ENCODE measurements at regions not wholly inside any gene's neighbourhood (a gene's known extent, or its start where the extent isn't known, plus 50 kb on each side); places are given as distances from the start of the nearest gene placed in this dataset.

DNA sequence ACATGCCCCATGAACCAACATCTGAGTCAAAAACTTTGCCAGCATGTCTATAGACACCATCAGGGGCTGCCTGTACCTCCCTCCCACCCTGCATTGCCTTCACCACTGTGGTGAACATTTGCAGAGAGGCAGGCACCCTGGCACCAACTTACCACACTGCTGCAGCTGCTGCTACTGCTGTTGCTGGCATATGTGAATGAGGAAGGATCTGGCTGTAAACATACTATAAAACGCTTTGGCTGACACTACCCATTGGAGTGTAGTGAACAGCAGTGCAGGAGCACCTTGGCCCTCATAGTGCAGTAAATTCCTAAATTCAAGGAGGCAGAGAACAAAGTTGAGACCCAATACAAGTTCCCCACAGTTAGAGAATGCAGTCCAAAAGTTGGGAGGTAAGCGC lies 90.6 kb upstream of the SPIN4 start:
- H3K4me1 ChIP-seq (ENCODE audit: insufficient read depth, low read length, poor library complexity, severe bottlenecking): no peaks in the 10 kb centered on the region
- no peak overlapping the region for H3K9ac ChIP-seq (ENCODE audit: low read depth, low read length, poor library complexity, severe bottlenecking)
- H3K79me2 ChIP-seq (ENCODE audit: insufficient read depth, low read length): no peaks in the 10 kb centered on the region
- no peaks in the 10 kb centered on the region for H3K27me3 ChIP-seq (ENCODE audit: insufficient read depth, low read length, poor library complexity, severe bottlenecking)
- H3F3A ChIP-seq (ENCODE audit: low read depth): no peaks in the 10 kb centered on the region
- H2AFZ ChIP-seq (ENCODE audit: low read length): no peak overlapping the region
- H3K9me3 ChIP-seq (ENCODE audit: insufficient read depth, low read depth, low read length): no peaks in the 10 kb centered on the region
- H3K36me3 ChIP-seq (ENCODE audit: insufficient read depth, low read length): no peaks in the 10 kb centered on the region
- no peaks in the 10 kb centered on the region for H3K9me2 ChIP-seq (replicated peaks; ENCODE audit: low read depth, low read length)
- no peak overlapping the region for H3K4me2 ChIP-seq (ENCODE audit: low read depth, low read length, poor library complexity, severe bottlenecking)
- no peak overlapping the region for H3K4me3 ChIP-seq (ENCODE audit: low read length, poor library complexity, severe bottlenecking)
- TF ChIP-seq, protein P1, sequence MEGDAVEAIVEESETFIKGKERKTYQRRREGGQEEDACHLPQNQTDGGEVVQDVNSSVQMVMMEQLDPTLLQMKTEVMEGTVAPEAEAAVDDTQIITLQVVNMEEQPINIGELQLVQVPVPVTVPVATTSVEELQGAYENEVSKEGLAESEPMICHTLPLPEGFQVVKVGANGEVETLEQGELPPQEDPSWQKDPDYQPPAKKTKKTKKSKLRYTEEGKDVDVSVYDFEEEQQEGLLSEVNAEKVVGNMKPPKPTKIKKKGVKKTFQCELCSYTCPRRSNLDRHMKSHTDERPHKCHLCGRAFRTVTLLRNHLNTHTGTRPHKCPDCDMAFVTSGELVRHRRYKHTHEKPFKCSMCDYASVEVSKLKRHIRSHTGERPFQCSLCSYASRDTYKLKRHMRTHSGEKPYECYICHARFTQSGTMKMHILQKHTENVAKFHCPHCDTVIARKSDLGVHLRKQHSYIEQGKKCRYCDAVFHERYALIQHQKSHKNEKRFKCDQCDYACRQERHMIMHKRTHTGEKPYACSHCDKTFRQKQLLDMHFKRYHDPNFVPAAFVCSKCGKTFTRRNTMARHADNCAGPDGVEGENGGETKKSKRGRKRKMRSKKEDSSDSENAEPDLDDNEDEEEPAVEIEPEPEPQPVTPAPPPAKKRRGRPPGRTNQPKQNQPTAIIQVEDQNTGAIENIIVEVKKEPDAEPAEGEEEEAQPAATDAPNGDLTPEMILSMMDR (conservative IDR thresholded peaks at IDR 0.05; ENCODE audit: low read length): no peak
- TF ChIP-seq EZH2phosphoT487 (IDR thresholded peaks at IDR 0.05; ENCODE audit: borderline replicate concordance): no peak
- no peaks in the 10 kb centered on the region for H4K20me1 ChIP-seq (ENCODE audit: insufficient read depth, low read length, poor library complexity, severe bottlenecking)

DNA sequence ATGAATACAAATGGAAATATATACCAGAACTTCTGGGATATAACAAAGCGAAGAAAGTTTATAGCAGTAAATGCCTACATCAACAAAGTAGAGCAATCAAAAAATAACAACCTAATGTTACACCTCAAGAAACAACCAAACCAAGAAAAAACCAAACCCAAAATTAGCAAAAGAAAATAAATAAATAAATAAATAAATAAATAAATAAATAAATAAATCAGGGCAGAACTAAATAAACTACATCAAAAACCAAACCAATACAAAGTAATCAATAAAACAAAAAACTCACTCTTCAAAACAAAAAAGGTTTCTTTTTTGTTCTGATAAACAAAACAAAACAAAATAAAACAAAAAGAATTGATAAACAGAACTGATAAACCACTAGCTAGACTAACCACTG lies 88.4 kb upstream of the SPIN4 start:
- Histone ChIP-seq H2AFZ (ENCODE audit: low read length) (no peak overlapping the region), H3K4me1 (ENCODE audit: insufficient read depth, low read length, poor library complexity, severe bottlenecking) (no peaks in the 10 kb centered on the region), H3K79me2 (ENCODE audit: insufficient read depth, low read length) (no peaks in the 10 kb centered on the region), H3K4me2 (ENCODE audit: low read depth, low read length, poor library complexity, severe bottlenecking) (no peak overlapping the region), H3F3A (ENCODE audit: low read depth) (no peaks in the 10 kb centered on the region), H3K4me3 (ENCODE audit: low read length, poor library complexity, severe bottlenecking) (no peak overlapping the region), H3K27me3 (ENCODE audit: insufficient read depth, low read length, poor library complexity, severe bottlenecking) (no peaks in the 10 kb centered on the region), H3K9me2 (replicated peaks; ENCODE audit: low read depth, low read length) (no peaks in the 10 kb centered on the region), H4K20me1 (ENCODE audit: insufficient read depth, low read length, poor library complexity, severe bottlenecking) (no peaks in the 10 kb centered on the region), H3K9me3 (ENCODE audit: insufficient read depth, low read depth, low read length) (no peaks in the 10 kb centered on the region), H3K36me3 (ENCODE audit: insufficient read depth, low read length) (no peaks in the 10 kb centered on the region), H3K9ac (ENCODE audit: low read depth, low read length, poor library complexity, severe bottlenecking) (no peak overlapping the region)
- no peak for TF ChIP-seq EZH2phosphoT487 (IDR thresholded peaks at IDR 0.05; ENCODE audit: borderline replicate concordance)
- TF ChIP-seq, protein P1 (conservative IDR thresholded peaks at IDR 0.05; ENCODE audit: low read length): no peak

DNA sequence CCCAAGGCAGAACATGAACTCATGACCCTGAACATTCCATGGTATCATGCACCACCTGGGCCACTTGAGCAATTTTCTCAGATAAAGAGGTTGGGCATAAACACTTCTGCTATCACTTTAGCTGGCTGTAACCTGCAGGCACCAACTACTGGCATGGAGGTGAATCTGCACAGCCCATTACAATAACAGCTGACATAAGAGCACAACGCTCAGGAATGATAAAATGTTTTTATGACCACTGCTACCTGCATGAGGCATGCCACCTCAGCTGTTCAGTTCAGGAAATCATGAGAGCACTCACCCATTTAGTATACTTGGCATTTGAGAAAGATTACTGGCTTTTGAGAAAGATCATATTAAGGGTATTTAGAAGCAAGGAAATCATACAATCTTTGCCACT lies 85.7 kb upstream of the SPIN4 start:
- Histone ChIP-seq H2AFZ (ENCODE audit: low read length) (no peak overlapping the region), H3K9ac (ENCODE audit: low read depth, low read length, poor library complexity, severe bottlenecking) (no peak overlapping the region), H3K9me2 (replicated peaks; ENCODE audit: low read depth, low read length) (no peaks in the 10 kb centered on the region), H3K36me3 (ENCODE audit: insufficient read depth, low read length) (no peaks in the 10 kb centered on the region), H3K27me3 (ENCODE audit: insufficient read depth, low read length, poor library complexity, severe bottlenecking) (no peaks in the 10 kb centered on the region), H3K4me3 (ENCODE audit: low read length, poor library complexity, severe bottlenecking) (no peak overlapping the region), H3F3A (ENCODE audit: low read depth) (no peaks in the 10 kb centered on the region), H3K9me3 (ENCODE audit: insufficient read depth, low read depth, low read length) (no peaks in the 10 kb centered on the region), H3K79me2 (ENCODE audit: insufficient read depth, low read length) (no peaks in the 10 kb centered on the region), H3K4me2 (ENCODE audit: low read depth, low read length, poor library complexity, severe bottlenecking) (no peak overlapping the region), H3K4me1 (ENCODE audit: insufficient read depth, low read length, poor library complexity, severe bottlenecking) (no peaks in the 10 kb centered on the region), H4K20me1 (ENCODE audit: insufficient read depth, low read length, poor library complexity, severe bottlenecking) (no peaks in the 10 kb centered on the region)
- no peak for TF ChIP-seq EZH2phosphoT487 (IDR thresholded peaks at IDR 0.05; ENCODE audit: borderline replicate concordance)
- TF ChIP-seq, protein P1 (conservative IDR thresholded peaks at IDR 0.05; ENCODE audit: low read length): no peak
